Retinal pigment epithelial cell (primary cell): ENCODE measurements at regions not wholly inside any gene's neighbourhood (a gene's known extent, or its start where the extent isn't known, plus 50 kb on each side); places are given as distances from the start of the nearest gene placed in this dataset.

Source experiments
- DNase-seq: peaks from one replicate; pipeline ENCODE4 v3.0.0-alpha.2; 2010; ENCODE audit warnings: low read depth
- H3K4me3 ChIP-seq: 2 replicates; pipeline ENCODE4 v1.5.1; 2011; ENCODE audit warnings: mild to moderate bottlenecking, low read length, control low read depth, moderate library complexity
- CTCF ChIP-seq: conservative IDR thresholded peaks from 2 replicates; pipeline ENCODE4 v1.5.1; 2011; ENCODE audit warnings: low read depth, low read length, control low read depth, inconsistent platforms

GRCh38 chr10:4671451-4672145, 154.4 kb upstream of the AKR1E2 start:
- no peak for TF ChIP-seq CTCF
- no peak for DNase-seq
- H3K4me3 ChIP-seq, result no peak overlapping the region

DNA sequence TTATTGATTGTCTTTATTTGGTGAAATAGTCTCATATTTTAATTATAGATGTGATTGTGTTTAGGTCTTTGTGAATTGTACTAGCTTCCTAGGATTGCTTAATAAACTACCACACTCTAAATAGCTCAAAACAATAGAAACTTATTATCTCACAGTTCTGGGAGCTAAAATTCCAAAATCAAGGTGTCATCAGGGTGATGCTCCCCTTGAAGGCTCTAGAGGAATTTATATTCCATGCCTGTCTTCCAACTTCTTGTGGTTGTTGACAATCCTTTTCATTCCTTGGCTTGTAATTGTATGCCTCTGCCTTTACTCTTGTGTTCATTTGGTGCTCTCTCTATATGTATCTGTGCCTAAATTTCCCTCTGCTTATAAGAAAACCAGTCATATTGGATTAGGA, 155.3 kb upstream of the AKR1E2 start:
- no peak for DNase-seq
- H3K4me3 ChIP-seq, result no peak overlapping the region
- TF ChIP-seq CTCF, result no peak

GRCh38 chr10:4669585-4669984, 156.4 kb upstream of the AKR1E2 start:
- no peak for TF ChIP-seq CTCF
- DNase-seq, result no peak
- no peak overlapping the region for H3K4me3 ChIP-seq

- no peak for TF ChIP-seq CTCF
- peak; percentile 100 for DNase-seq
- no peak overlapping the region for H3K4me3 ChIP-seq
Observed at GRCh38 chr10:4663162-4663992, 162.6 kb upstream of the AKR1E2 start.

DNA sequence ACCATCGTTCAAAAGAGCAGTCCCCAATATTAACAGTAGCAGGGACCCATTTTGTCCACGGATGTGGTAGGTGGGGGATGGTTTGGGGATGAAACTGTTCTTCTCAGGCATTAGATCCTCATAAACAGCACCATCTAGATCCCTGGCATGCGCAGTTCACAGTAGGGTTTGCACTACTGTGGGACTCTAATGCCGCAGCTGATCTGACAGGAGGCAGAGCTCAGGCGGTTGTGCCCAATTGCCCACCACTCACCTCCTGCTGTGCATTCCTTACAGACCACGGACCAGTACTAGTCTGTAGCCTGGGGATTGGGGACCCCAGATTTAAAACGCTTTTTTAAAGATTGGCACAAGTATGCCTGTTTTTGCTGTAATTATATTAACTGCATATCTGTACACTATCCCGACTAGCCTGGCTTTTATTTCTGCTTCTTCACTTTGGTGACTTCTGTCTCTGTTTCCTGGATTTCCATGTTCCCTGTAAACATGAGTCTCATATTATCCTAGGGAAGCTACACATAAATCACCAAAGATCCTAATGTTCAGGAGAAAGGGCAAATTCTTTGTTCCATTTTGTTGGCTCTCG, 163.3 kb upstream of the AKR1E2 start:
- peak overlapping the region; percentile 22 for H3K4me3 ChIP-seq
- DNase-seq, result no peak
- TF ChIP-seq CTCF, result no peak

- H3K4me3 ChIP-seq, result no peak overlapping the region
- no peak for TF ChIP-seq CTCF
- DNase-seq, result no peak
Observed at GRCh38 chr10:4661511-4662255, 164.3 kb upstream of the AKR1E2 start.
